NCI-H524 (cell line): ENCODE measurements at regions not wholly inside any gene's neighbourhood (a gene's known extent, or its start where the extent isn't known, plus 50 kb on each side); places are given as distances from the start of the nearest gene placed in this dataset.

ENCODE experiments used
- DNase-seq, 2 experiments: peaks; one replicate each; lab custom pipeline; 2025; lab: John Stamatoyannopoulos, UW

DNA sequence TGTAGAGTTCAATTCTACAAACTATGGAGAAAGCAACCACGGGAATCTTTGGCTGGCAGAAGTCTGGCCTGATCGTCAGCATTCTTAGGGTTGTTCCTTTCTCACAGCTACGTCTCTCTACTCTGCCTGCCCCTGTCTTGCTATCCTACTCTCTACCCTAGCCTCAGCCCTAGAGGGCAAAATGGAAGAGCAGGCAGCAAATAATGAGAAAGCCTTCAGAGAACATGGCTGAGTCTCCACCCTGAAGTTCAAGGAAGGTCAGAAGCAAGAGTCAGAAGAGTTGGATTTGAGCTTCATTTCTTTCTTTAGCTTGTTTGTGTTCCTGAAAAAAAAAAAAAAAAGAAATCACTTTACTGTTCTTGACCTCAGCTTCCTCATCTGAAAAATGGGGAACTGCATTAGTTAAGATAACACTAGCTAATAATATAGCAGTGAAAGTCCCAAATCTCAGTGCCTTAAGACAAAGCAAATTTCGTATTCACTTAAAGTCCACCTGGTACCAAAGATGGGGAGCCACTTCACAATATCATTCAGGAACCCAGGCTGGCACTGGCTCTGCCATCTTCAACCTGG, 50.2 kb upstream of the CCND2 start:
- DNase-seq: no peak

DNA sequence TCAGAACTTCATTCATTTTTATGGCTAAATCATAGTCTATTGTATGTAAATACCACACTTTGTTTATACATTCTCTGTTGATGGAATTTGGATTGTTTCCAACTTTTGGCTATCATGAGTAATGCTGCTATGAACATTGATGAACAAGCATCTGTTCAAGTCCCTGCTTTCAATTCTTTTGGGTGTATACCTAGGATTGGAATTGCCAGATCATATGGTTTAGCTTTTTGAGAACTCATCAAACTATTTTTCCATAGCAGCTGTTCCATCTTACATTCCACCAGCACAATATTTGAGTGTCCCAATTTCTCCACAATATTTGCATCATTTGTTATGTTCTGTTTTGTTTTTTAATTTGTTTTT, 52.3 kb upstream of the CCND2 start:
- DNase-seq: no peak

DNA sequence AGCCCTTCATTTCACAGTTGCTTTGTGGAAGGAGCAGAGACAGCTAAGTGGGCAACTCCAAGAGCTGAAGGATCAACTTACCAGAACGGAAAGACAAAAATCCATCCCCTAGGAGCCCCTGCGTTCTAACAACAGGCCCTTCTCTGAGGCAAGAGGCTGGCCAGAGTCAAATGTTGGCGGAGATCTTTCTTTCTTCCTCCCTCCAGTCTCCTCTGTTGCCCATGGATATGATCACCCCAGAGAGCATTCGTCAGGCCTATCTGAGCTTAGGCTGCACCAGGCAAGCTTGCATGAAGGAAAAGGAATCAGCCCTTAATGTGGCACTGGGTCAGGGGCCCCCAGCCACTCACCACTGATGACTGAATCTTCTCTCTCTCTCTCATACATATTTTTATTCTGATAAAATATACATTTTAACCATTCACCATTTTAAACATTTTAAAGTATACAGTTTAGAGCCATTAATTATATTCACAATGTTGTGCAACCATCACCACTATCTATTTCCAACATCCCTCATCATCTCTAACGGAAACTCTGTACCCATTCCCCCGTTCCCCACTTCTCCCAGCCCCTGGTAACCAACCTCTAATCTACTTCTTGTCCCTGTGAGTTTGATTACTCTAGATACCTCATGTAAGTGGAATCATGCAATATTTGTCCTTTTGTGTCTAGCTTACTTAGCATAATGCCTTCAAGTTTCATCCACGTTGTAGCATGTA, 52.9 kb upstream of the CCND2 start:
- DNase-seq: no peak

DNA sequence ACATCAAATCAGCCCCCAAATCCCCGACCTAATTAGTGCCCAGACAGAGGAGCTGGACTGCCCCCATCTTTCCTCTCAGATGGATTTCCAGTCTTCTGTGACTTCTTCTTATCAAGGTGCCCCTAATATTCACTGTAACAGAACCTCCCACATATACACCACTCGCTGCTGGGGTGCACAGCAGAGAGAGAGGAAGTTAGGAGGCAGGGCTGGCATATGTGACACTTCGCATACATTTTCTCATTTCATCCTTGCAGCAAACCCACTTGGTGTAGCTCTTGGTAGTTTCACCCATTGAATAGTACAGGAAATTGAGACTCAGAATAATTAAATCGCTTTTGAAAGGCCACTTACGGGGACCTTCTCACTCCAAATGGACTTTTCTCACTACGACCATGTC, 56.5 kb upstream of the CCND2 start:
- DNase-seq: no peak

DNA sequence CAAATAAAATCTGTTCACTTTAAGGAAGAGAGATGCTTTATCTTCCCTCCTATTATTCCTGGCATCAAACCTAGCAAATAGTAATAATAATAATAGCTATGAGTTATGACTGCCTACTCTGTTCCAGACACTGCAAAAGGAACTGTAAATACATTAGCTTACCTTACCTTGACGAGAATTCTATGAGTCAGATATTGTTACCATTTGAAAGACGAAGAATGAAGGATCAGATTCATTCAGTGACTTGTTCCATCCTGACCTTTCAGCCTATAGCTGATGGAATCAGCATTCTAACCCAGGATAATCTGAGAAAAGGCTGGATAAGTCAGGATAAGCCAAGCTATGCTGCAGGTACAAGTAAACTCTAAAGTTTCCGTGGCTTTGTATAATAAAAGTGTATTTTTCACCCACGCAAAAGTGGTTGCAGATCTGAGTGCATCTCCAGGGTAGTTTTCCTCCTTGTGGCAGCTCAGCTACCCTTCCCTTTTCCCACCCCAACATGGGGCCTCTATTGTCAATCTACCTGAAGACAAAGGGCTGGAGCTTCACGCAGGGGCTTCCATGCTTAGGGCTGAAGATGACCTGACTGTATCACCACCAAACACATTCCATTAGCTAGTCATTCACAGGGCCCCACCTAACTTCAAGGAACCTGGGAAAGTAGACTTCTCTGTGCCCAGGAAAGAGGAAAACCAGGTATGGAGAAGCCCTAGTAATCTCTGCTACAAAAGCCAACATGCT, 57.2 kb upstream of the CCND2 start:
- DNase-seq: no peak

DNA sequence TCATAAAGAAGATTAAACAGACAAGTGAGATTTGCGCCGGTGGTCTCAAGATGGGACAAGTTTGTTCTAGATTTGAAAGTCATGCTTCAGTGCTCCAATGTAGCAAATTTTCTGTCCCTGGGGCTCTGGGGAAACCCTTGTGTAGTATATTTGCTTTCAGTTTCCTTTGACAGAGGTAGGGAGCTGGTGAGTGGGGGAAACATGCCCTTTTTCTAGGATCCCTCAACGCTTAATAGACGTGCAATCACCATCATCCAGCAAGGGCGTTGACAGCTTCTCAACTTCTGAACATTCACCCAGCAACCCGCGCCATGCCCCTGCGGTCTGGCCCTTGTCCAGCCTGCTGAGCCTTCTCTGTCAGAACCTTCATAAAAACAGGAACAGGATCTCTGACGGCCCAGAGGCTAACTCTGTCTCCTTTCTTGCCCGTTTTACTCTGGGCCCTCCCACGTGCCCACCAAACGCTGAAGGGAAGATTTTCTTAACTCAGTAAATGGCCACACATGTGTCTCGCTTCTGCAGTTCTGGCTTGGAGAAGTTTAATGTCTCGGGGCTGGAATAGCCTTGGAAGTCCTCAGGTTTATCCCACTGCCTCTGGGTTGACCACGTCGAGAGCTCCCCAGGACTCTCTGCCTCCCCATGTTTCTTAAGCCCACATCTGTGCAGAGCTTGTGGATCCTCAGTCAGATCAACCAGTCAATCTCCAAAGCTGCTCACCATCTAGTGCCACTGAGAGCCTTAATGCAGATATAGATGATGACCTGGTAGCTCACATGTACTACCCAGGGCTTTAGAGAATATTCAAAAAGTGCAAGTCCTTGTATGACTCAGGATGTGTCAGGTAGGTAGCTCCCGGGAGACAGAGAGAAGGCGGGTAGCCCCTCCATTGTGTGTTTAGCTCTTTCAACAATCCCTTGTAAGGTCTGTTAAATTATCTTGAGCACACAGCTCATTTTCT, 58.1 kb upstream of the CCND2 start:
- no peak for DNase-seq

DNA sequence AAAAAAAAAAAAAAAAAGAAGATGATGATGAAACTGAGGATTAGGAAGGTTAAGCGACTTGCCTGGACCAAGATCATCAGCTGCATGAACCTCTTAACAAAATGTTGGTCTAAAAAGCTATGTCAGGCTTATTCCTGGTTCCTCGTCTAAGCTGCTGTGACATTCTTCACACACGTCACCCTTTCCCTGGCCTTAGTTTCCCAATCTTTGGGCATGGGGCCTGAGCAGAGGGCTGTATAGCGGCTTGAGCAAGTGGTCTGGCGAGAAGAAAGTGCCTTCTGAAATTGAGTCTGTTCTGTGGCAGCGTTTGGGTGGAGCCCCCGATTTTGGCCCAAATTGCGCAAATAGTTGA, 58.7 kb upstream of the CCND2 start:
- DNase-seq: no peak

DNA sequence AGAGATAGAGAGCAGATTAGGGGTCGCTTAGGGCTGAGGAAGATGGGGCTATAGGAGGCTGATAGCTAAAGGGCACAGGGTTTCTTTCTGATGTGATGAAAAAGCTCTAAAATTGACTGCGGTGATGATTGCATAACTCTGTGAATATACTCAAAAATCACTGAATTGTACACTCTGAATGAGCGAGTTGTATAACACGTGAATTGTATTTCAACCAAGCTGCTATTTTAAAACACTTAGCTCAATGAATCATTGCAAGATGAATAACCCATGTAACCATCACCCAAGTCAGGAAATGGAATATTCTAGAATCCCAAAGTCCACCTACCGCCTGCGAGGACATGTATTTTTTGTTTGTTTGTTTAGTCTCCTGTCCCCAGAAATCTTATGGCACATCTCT, 60.1 kb upstream of the CCND2 start:
- no peak for DNase-seq

DNA sequence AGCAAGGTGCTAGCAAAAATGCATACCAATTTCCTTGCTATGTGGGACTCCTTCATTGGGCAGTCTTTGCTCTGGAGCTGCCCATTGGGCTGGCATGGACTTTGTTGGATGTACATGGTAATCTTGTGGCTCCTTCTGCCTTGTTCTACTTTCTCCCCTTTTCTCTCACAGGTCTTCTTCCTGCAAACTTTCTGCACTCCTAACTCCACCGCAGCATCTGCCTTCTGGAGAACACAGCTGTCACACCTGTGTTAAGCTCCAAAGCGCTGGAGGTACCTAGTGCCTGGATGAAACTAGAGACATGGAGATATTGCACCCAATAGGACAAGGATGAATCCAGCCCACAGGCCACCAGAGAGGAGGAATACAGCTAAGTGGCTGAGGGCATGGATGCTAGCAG, 60.7 kb upstream of the CCND2 start:
- no peak for DNase-seq

DNA sequence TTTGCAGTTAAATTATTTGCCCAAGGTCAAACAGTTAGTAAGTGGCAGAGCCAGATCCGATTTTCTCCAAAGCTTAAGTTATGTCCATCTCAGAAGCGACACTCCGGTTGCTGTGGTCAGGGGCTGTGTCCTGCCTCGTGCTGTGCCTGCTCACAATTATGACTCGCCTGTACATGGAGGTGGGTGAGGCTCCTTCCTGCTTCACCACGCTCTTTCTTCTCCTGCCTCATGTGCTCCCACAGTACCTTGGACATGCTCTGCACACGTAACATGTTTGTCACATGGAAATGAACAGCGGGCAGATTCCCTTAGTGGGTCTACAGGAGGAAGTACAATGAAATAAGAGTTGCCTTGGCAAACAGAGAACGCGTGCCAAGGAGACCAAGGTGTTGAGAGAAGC, 62.2 kb upstream of the CCND2 start:
- no peak for DNase-seq

DNA sequence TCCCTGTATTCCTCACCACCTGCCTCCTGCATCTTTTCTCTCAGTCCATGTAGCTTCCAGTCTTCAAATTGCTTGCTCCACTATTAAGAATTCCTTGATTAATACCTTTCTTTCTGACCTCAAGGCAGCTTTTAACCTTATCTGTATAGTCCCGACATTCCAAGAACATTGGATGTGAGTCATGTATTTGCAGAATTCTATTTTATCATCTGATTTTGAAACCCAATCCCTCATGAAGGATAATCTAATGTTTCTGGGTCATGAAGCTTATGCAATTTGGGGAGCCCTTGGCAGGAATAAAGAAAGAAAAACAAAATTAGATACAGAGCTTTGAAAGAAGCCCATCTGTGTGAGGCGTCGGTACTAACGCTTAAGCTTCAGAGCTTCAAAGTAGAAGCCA, 63.4 kb upstream of the CCND2 start:
- DNase-seq: no peak

DNA sequence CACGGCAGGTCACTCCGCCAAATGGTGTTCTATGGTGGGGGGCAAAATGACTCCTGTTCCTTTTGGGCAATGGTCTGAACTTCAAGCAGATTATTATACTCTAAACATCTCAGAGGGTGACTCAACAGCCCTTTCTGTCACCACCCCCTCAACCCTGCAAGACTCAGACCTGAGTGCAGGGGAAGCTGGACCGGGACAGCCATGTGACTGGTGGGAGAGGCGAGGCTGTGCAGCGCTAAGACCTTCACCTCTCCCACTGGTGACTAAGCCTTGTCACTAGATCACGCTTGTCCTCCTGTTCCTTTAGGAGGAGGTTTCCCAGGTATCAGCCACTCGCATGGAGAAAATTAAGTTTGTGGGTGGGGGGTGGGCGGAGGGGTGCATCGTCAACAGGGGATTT, 67.1 kb upstream of the CCND2 start:
- no peak for DNase-seq

DNA sequence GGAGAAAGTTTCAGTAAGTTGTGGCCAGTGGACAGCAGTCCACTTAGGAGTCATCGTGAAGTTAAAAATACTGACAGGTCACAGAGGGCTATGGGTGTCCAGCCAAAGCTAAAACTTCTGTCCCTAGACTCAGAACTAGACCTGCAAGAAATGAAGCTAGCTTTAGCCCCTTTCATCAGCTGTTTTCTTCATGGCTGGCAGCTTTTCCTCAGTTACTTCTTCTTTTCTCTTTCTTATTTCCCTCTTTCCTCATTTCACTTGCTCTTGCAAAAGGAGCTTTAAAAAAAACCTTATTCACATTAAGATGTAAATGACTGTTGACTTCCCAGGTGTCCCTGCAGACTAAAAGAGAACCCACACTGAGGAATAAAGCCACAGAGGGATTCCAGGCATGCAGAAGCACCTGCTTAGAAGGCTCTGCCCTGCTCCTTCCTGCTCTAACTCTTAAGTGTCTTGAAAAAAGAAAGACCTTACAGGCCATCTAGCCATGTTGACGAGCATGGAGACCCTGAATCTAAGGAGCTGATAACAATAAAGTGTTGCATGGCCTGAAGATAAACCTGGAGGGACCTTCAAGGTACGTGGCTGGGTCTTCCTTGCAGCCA, 69.7 kb upstream of the CCND2 start:
- no peak for DNase-seq

DNA sequence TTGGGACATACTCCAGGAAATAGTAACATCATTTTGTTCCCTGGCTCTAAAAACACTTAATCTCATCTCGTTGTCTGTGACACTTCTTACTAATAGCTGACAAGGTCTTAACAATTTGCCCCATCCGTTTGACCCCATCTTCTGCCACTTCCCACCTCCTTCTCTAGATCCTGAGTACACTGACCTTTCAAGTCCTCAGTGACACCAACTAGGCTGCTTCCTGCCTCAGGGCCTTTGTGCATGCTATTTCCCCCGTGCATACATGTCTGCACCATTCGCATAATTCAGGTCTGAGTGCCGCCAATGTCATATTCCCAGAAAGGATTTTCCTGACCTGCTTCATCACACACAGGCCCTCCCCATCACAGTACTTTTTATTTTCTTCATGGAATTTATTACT, 70.6 kb upstream of the CCND2 start:
- no peak for DNase-seq

DNA sequence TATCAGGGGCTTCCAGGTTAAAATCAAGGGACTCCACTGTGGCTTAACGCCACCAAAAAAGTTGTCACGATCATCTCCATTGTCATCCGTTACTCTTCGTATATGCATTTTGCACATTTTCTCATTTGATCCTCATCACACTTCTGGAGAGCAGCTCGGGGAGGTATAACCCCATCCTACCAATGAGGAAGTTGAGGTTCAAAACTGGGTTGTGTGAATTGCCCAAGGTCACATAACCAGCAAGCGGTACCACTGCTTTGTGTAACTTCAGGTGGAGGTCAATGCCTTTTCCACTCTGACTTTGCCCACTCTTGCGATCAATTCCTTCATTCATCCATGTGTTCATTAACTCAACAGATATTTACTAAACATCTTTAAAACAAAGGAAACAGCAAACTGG, 71.1 kb upstream of the CCND2 start:
- DNase-seq: no peak

DNA sequence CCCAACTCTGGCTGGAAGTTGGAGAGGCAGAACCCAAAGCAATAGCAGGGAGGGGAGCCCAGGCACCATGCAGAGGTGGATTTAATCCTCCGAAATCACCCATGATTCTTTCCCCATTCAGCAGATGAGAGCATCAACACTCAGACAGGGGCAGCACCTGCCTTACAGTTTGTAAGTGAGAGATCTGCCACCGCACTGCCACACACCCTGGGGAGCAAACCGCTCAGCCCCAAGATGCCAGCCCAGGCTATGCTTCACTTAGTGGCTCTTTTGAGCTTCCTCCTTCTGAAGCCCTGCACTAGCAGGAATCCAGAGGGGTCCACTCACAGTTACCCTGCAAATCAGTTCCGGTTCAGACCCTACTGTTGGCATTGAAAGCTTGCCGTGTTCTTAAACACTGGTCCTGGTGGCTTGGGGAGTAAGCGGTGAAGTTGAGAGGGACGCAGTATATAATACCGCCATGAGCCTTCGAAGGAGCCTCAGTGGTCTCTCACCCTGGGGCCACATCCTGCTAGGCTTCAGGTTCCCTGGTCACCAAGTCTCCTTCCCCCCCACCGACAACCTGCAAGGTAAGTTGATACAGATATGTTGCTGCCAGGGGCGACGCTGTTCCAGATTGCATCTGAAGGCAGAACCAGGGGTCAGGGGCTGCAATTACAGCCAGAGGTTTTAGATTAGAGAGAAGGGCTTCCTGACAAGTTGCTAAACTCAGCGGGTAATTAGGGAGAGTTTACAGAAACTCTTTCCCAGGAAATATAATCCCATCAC, 72.0 kb upstream of the CCND2 start:
- no peak for DNase-seq

DNA sequence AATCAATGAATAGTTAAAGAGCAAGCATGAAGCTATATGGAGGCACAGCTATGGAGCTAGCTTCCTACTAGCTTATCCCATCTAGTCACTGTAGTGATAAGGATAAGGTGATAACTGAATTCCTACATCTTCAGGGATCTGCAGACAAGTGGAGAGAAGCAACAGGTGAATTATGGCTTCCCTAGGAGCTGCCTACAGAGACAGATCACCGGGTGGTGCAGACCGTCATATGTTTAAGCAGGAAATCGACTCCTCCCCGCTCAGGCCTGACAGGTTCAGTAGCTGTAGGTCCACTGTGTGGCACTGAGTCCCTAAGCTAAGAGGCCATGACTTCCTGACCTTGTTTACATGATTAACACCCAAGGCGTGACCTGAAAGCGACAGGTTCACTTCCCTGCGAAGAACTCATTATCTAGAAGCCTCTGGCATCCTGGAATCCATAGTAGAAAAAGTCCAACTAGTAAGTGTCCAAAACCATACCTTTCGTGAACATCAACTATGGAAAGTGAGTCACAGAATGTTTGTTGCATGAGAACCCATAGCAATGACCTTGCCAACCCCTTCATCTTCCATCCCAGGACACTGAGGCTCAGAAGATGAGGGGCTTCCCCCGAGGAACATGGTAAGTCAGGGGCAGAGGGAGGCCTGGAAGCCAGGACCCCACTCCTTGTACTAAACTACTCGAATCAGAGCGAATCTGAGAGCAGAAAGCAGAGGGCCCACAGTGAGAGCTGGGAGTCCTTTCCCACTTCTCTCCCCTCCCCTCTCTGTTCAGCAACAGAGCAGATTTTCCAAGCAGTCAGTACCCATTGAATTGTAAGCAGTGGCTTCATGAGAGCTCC, 75.4 kb upstream of the CCND2 start:
- no peak for DNase-seq

DNA sequence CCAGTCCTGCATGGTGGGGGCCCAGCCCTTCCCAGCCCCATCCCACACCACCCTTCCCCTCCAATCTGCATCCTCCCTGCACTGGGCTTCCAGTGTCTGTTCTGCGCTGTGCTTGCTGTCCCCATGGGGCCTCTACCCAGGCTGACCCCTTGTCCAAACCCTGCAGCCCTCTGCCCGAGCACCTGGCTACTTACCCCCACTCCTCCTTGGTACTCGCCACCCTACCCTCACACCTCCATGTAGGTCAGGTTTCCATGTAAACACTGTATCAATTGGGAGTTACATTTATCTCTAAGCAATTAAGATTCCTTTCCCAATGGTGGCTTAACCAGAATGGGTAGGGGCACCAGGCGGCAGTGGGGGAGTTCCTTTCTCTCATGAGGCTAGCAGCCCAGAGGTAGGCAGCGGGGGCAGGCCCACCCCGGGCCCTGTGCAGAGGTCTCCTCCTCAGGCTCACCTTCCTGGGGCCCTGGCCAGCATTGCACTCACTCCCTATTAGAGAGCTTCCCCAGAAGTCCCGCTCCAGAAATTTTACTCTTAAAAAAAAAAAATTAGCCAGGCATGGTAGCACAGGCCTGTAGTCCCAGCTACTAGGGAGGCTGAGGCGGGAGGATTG, 76.6 kb upstream of the CCND2 start:
- DNase-seq: no peak

DNA sequence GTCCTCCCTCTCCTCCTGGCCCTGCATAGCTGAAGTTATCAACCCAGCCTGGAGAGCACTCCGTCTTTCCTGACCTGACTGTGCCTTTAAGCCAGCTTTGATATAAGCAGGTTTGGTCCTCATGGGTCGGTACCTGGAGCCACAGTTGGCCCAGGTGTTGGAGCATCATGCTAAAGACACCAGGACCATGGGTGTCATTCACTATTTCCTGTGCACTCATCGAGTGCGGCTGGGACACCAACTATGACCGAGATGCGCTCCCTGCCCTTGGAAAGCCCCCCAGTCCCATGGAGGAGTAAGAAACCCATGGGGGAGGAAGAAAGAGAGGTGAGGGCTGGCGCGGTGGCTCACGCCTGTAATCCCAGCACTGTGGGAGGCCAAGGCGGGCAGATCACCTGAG, 78.9 kb upstream of the CCND2 start:
- DNase-seq: no peak

DNA sequence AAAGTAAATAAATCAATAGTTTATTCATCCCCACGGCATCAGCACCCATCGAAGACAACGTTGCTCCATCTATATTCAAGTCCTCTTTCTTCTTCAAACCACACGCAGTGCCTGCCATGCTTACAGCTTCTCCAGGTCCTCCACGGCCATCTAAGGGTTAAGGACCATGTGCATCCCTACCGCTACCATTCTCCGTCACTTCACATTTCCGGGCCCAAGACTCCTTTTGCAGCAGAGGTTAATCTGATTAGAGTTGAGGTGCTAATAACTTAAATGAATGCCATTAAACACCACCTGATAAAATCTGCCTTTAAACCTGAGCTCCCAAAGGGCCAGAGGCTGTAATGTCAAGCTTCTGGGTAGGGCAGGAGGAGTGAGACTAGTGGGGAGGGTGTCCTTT, 79.7 kb upstream of the CCND2 start:
- no peak for DNase-seq
